Mesenchymal stem cell (in vitro differentiated cells and primary cell): ENCODE measurements at regions not wholly inside any gene's neighbourhood (a gene's known extent, or its start where the extent isn't known, plus 50 kb on each side); places are given as distances from the start of the nearest gene placed in this dataset.

Source experiments
- DNase-seq: peaks from one replicate; pipeline ENCODE4 v3.0.0-alpha.2; 2013
- H2AFZ ChIP-seq: one replicate; pipeline ENCODE4 v1.6.1; 2013; ENCODE audit warnings: low read depth, mild to moderate bottlenecking, control low read depth, inconsistent platforms, low read length, moderate library complexity
- H2AK5ac ChIP-seq: 2 replicates; pipeline ENCODE4 v1.6.1; 2013; ENCODE audit warnings: low read length, moderate library complexity, mild to moderate bottlenecking, inconsistent platforms; ENCODE audit not compliant: severe bottlenecking
- H2BK120ac ChIP-seq: one replicate; pipeline ENCODE4 v1.6.1; 2013; ENCODE audit warnings: low read depth, mild to moderate bottlenecking, inconsistent platforms, low read length, moderate library complexity
- H2BK12ac ChIP-seq, 2 experiments: one replicate each; pipeline ENCODE4 v1.6.1; 2013; ENCODE audit warnings: inconsistent platforms in 2 of 2, low read length in 2 of 2, mild to moderate bottlenecking in 2 of 2, moderate library complexity in 2 of 2, control low read depth in 1 of 2
- H2BK15ac ChIP-seq: one replicate; pipeline ENCODE4 v1.6.1; 2013; ENCODE audit warnings: mild to moderate bottlenecking, low read depth, inconsistent platforms; ENCODE audit not compliant: poor library complexity, severe bottlenecking
- H2BK5ac ChIP-seq: 2 replicates; pipeline ENCODE4 v1.6.1; 2013; ENCODE audit warnings: low read depth, mild to moderate bottlenecking, low read length, control low read depth, inconsistent platforms; ENCODE audit not compliant: poor library complexity, severe bottlenecking
- H3K14ac ChIP-seq, 2 experiments: one replicate each; pipeline ENCODE4 v1.6.1; 2013; ENCODE audit warnings: inconsistent platforms in 2 of 2, low read length in 2 of 2, control low read depth in 1 of 2, mild to moderate bottlenecking in 1 of 2, moderate library complexity in 1 of 2
- H3K18ac ChIP-seq, 2 experiments: one replicate each; pipeline ENCODE4 v1.6.1; 2013; ENCODE audit warnings: inconsistent platforms in 2 of 2, low read length in 2 of 2, control low read depth in 1 of 2, low read depth in 1 of 2, mild to moderate bottlenecking in 1 of 2
- H3K23ac ChIP-seq, 2 experiments: one replicate each; pipeline ENCODE4 v1.6.1; 2013; ENCODE audit warnings: inconsistent platforms in 2 of 2, low read length in 2 of 2, mild to moderate bottlenecking in 2 of 2, moderate library complexity in 2 of 2, control low read depth in 1 of 2
- H3K27ac ChIP-seq: 2 replicates; pipeline ENCODE4 v1.5.1; 2013; ENCODE audit warnings: mild to moderate bottlenecking, moderate library complexity, low read length, control low read depth, inconsistent platforms; ENCODE audit not compliant: poor library complexity, severe bottlenecking
- H3K27me3 ChIP-seq, 2 experiments: 2 replicates each; pipeline versions ENCODE4 v1.6.1 to v1.7.0; 2013; ENCODE audit warnings: low read length in 2 of 2, mild to moderate bottlenecking in 2 of 2, moderate library complexity in 2 of 2, control low read depth in 1 of 2, inconsistent platforms in 1 of 2; ENCODE audit not compliant: control insufficient read depth in 1 of 2, insufficient read depth in 1 of 2
- H3K36me3 ChIP-seq, 2 experiments: 2 replicates each; pipeline versions ENCODE4 v1.6.1 to v1.7.0; 2013; ENCODE audit warnings: low read length in 2 of 2, control low read depth in 1 of 2, inconsistent platforms in 1 of 2, low read depth in 1 of 2, mild to moderate bottlenecking in 1 of 2; ENCODE audit not compliant: insufficient read depth in 2 of 2, control insufficient read depth in 1 of 2
- H3K4ac ChIP-seq, 2 experiments: one replicate each; pipeline ENCODE4 v1.6.1; 2013; ENCODE audit warnings: inconsistent platforms in 2 of 2, low read length in 2 of 2, mild to moderate bottlenecking in 2 of 2, moderate library complexity in 2 of 2, control low read depth in 1 of 2, low read depth in 1 of 2
- H3K4me1 ChIP-seq: 2 replicates; pipeline ENCODE4 v1.6.1; 2013; ENCODE audit warnings: low read depth, low read length, control low read depth; ENCODE audit not compliant: control insufficient read depth, insufficient read depth
- H3K4me2 ChIP-seq: 2 replicates; pipeline ENCODE4 v1.6.1; 2013; ENCODE audit warnings: low read length, mild to moderate bottlenecking, inconsistent platforms; ENCODE audit not compliant: poor library complexity, severe bottlenecking
- H3K4me3 ChIP-seq, 2 experiments: 2 replicates each; pipeline versions ENCODE4 v1.5.1 to v1.7.0; 2013; ENCODE audit warnings: low read length in 2 of 2, mild to moderate bottlenecking in 2 of 2, control low read depth in 1 of 2, low read depth in 1 of 2; ENCODE audit not compliant: insufficient read depth in 1 of 2
- H3K79me1 ChIP-seq: replicated peaks from 2 replicates; pipeline ENCODE4 v1.6.1; 2013; ENCODE audit warnings: mild to moderate bottlenecking, control low read depth, low read length, inconsistent platforms; ENCODE audit not compliant: poor library complexity, severe bottlenecking
- H3K9ac ChIP-seq: 2 replicates; pipeline ENCODE4 v1.7.0; 2013; ENCODE audit warnings: mild to moderate bottlenecking, low read length, moderate library complexity
- H3K9me3 ChIP-seq: 2 replicates; pipeline ENCODE4 v1.7.0; 2013; ENCODE audit warnings: mild to moderate bottlenecking, low read length; ENCODE audit not compliant: control insufficient read depth
- H4K8ac ChIP-seq: one replicate; pipeline ENCODE4 v1.6.1; 2013; ENCODE audit warnings: inconsistent platforms, mild to moderate bottlenecking, low read length, moderate library complexity
- H4K91ac ChIP-seq: one replicate; pipeline ENCODE4 v1.6.1; 2013; ENCODE audit warnings: mild to moderate bottlenecking, low read length, inconsistent platforms
- WGBS: methylation state at CpG from one replicate; pipeline ENCODE4 v1.1.7; 2013; ENCODE audit warnings: mixed read lengths; 5-methylcytosine and 5-hydroxymethylcytosine counted together

- WGBS = 95% methylated on average over 3 of the region's 4 CpGs
- no peaks in the 10 kb centered on the region for H3K27me3 ChIP-seq
These were observed 86.2 kb upstream of the SPATS2L start for GRCh38 chr2:200220251-200220650.

DNA sequence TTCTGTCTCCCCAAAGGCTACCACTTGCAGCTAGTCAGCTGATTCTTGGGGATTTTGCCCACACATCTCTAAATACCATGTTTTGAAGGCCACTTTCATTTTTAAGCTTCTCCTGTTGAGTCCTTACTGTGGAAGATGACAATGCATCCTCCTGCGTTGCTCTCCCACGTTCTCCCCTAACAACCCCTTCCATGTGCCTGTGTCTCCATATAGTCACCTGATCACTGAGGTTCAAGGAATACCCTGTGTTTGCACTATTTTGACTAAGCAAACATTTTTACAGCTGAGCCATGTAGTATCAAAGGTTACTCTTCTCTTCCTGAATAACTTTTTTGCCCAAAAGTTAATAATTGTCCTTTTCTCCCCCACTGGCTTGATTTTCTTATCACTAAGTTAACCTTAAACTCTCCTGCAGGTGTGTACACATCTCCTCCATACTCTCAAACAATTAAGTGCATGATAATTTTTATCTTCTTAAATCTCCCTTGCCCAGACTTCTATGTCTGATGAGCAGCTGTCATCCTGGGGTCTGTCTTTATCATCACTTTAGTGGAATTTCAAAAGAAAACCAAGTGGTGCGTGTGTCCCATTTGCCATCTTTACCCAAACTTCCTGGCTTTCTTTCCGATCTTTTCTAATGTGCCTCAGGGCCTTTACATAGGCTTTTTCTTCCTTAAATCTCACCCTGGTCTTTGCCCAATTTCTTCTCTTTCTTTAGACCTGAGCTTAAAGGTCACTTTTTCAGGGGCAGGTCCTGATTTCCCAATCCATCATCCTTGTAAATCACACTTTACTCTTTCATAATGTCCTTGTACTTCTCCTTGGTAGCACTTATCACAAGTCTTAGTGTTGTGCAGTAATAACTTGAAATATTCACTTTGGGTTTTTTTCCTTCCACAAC, 85.2 kb upstream of the SPATS2L start:
- no peak overlapping the region for H2BK120ac ChIP-seq
- no peaks in the 10 kb centered on the region for H3K9me3 ChIP-seq
- DNase-seq = no peak
- no peak overlapping the region for H2BK5ac ChIP-seq
- H3K18ac ChIP-seq = no peak overlapping the region
- H3K9ac ChIP-seq = no peak overlapping the region
- no peak overlapping the region for H3K27ac ChIP-seq
- H3K79me1 ChIP-seq = no peaks in the 10 kb centered on the region
- no peak overlapping the region for H4K91ac ChIP-seq
- H3K36me3 ChIP-seq = no peaks in the 10 kb centered on the region
- H2AK5ac ChIP-seq = no peak overlapping the region
- H3K4ac ChIP-seq = no peak overlapping the region
- no peak overlapping the region for H3K23ac ChIP-seq
- no peak overlapping the region for H2BK12ac ChIP-seq
- H4K8ac ChIP-seq = no peak overlapping the region
- no peak overlapping the region for H2AFZ ChIP-seq
- no peak overlapping the region for H2BK15ac ChIP-seq
- H3K14ac ChIP-seq = peak overlapping the region in 1 of 2 experiments; percentile 6
- H3K4me2 ChIP-seq = no peak overlapping the region
- H3K4me3 ChIP-seq = no peak overlapping the region
- 97% methylated on average over 4 of the region's 4 CpGs for WGBS
- no peaks in the 10 kb centered on the region for H3K27me3 ChIP-seq
- H3K4me1 ChIP-seq = peaks cover 4% of the 10 kb centered on the region

More at GRCh38 chr2:200220251-200220650, 86.2 kb upstream of the SPATS2L start:
- Histone ChIP-seq H4K91ac (no peak overlapping the region), H3K27ac (no peak overlapping the region), H3K79me1 (no peaks in the 10 kb centered on the region), H2AFZ (no peak overlapping the region), H3K23ac (no peak overlapping the region), H2BK5ac (no peak overlapping the region), H3K9ac (no peak overlapping the region), H3K4me1 (peaks cover 4% of the 10 kb centered on the region), H2BK12ac (no peak overlapping the region), H3K14ac (no peak overlapping the region), H3K4ac (no peak overlapping the region), H2BK15ac (no peak overlapping the region), H2AK5ac (no peak overlapping the region), H2BK120ac (no peak overlapping the region), H3K4me2 (no peak overlapping the region), H3K4me3 (no peak overlapping the region), H3K36me3 (no peaks in the 10 kb centered on the region), H3K18ac (no peak overlapping the region), H3K9me3 (no peaks in the 10 kb centered on the region), H4K8ac (no peak overlapping the region)
- no peak for DNase-seq

- H3K4ac ChIP-seq = no peak overlapping the region
- no peaks in the 10 kb centered on the region for H3K9me3 ChIP-seq
- WGBS = 80% methylated on average over 5 of the region's 7 CpGs
These were observed 83.7 kb upstream of the SPATS2L start for GRCh38 chr2:200222791-200223190.

GRCh38 chr2:200223205-200223784, 83.2 kb upstream of the SPATS2L start:
- no peak overlapping the region for H3K9ac ChIP-seq
- 92% methylated on average over 3 of the region's 3 CpGs for WGBS

More at GRCh38 chr2:200222791-200223190, 83.7 kb upstream of the SPATS2L start:
- H3K27ac ChIP-seq = no peak overlapping the region
- H2BK5ac ChIP-seq = no peak overlapping the region
- no peak overlapping the region for H4K8ac ChIP-seq
- DNase-seq = no peak
- no peak overlapping the region for H3K4me2 ChIP-seq
- no peak overlapping the region for H2AK5ac ChIP-seq
- no peaks in the 10 kb centered on the region for H3K36me3 ChIP-seq
- H3K27me3 ChIP-seq = no peaks in the 10 kb centered on the region
- H2BK15ac ChIP-seq = no peak overlapping the region
- no peak overlapping the region for H4K91ac ChIP-seq
- H3K23ac ChIP-seq = no peak overlapping the region
- no peak overlapping the region for H3K9ac ChIP-seq
- no peak overlapping the region for H3K14ac ChIP-seq
- H3K4me1 ChIP-seq = peaks cover 4% of the 10 kb centered on the region
- H3K18ac ChIP-seq = no peak overlapping the region
- H3K4me3 ChIP-seq = no peak overlapping the region
- H2BK120ac ChIP-seq = no peak overlapping the region
- H2AFZ ChIP-seq = no peak overlapping the region
- H3K79me1 ChIP-seq = no peaks in the 10 kb centered on the region
- no peak overlapping the region for H2BK12ac ChIP-seq

More at GRCh38 chr2:200223205-200223784, 83.2 kb upstream of the SPATS2L start:
- H3K4ac ChIP-seq = no peak overlapping the region
- H3K23ac ChIP-seq = no peak overlapping the region
- H3K4me1 ChIP-seq = peaks cover 4% of the 10 kb centered on the region
- H3K4me2 ChIP-seq = no peak overlapping the region
- no peaks in the 10 kb centered on the region for H3K9me3 ChIP-seq
- no peak overlapping the region for H2BK120ac ChIP-seq
- no peak overlapping the region for H4K91ac ChIP-seq
- peak; percentile 19 for DNase-seq
- no peak overlapping the region for H2BK5ac ChIP-seq
- no peak overlapping the region for H2BK12ac ChIP-seq
- H3K14ac ChIP-seq = no peak overlapping the region
- H2AFZ ChIP-seq = no peak overlapping the region
- H2AK5ac ChIP-seq = no peak overlapping the region
- H3K79me1 ChIP-seq = no peaks in the 10 kb centered on the region
- no peak overlapping the region for H4K8ac ChIP-seq
- no peaks in the 10 kb centered on the region for H3K36me3 ChIP-seq
- no peak overlapping the region for H3K4me3 ChIP-seq
- H3K27me3 ChIP-seq = no peaks in the 10 kb centered on the region
- no peak overlapping the region for H2BK15ac ChIP-seq
- H3K27ac ChIP-seq = no peak overlapping the region
- peak overlapping the region in 1 of 2 experiments; percentile 6 for H3K18ac ChIP-seq
